ENCODE measurements at regions not wholly inside any gene's neighbourhood (a gene's known extent, or its start where the extent isn't known, plus 50 kb on each side); places are given as distances from the start of the nearest gene placed in this dataset.

- no peak for TF ChIP-seq ZBTB4 (CRISPR knock-in tag; IDR thresholded peaks at IDR 0.05)
- no peak for TF ChIP-seq TAF1 (IDR thresholded peaks at IDR 0.05; ENCODE audit: borderline replicate concordance, low read depth, low read length)
- TF ChIP-seq ATF7 (IDR thresholded peaks at IDR 0.05; ENCODE audit: low read depth) = no peak
- TF ChIP-seq SPI1 (IDR thresholded peaks at IDR 0.05; ENCODE audit: borderline replicate concordance, insufficient read depth, low read depth, low read length) = no peak
- TF ChIP-seq CBX3 (IDR thresholded peaks at IDR 0.05; ENCODE audit: borderline replicate concordance, low read depth) = no peak
- TF ChIP-seq NFXL1 (IDR thresholded peaks at IDR 0.05; ENCODE audit: borderline replicate concordance) = no peak
- TF ChIP-seq ZBTB11 (CRISPR knock-in tag; IDR thresholded peaks at IDR 0.05) = no peak
- no peak for TF ChIP-seq BRCA1 (IDR thresholded peaks at IDR 0.05; ENCODE audit: low read depth, low read length)
These were observed 91.4 kb upstream of the OTOS start (continued) for GRCh38 chr2:240231838-240232244.

All from GM12878 (cell line).